Fibroblast of villous mesenchyme (primary cell): ENCODE measurements at regions not wholly inside any gene's neighbourhood (a gene's known extent, or its start where the extent isn't known, plus 50 kb on each side); places are given as distances from the start of the nearest gene placed in this dataset.
A peak's percentile ranks its signal among the peaks of the same experiment; 100 is the strongest.

ENCODE experiments used
- DNase-seq: peaks from one replicate; pipeline ENCODE4 v3.0.0-alpha.2; 2010; ENCODE audit warnings: low read depth
- H3K4me3 ChIP-seq: 2 replicates; pipeline ENCODE4 v1.5.1; 2011; ENCODE audit warnings: low read depth, mild to moderate bottlenecking, low read length
- TF ChIP-seq, protein P1 (sequence below): IDR thresholded peaks from 2 replicates; pipeline ENCODE4 v1.5.1; 2012; ENCODE audit warnings: low read depth, mild to moderate bottlenecking, low read length; ENCODE audit not compliant: insufficient read depth

GRCh38 chr14:76708771-76709170, 52.5 kb upstream of the VASH1 start:
- TF ChIP-seq, protein P1, sequence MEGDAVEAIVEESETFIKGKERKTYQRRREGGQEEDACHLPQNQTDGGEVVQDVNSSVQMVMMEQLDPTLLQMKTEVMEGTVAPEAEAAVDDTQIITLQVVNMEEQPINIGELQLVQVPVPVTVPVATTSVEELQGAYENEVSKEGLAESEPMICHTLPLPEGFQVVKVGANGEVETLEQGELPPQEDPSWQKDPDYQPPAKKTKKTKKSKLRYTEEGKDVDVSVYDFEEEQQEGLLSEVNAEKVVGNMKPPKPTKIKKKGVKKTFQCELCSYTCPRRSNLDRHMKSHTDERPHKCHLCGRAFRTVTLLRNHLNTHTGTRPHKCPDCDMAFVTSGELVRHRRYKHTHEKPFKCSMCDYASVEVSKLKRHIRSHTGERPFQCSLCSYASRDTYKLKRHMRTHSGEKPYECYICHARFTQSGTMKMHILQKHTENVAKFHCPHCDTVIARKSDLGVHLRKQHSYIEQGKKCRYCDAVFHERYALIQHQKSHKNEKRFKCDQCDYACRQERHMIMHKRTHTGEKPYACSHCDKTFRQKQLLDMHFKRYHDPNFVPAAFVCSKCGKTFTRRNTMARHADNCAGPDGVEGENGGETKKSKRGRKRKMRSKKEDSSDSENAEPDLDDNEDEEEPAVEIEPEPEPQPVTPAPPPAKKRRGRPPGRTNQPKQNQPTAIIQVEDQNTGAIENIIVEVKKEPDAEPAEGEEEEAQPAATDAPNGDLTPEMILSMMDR, result no peak
- H3K4me3 ChIP-seq, result no peak overlapping the region
- no peak for DNase-seq

- TF ChIP-seq, protein P1, result peak; percentile 76
- DNase-seq, result peak; percentile 59
These were observed 50.9 kb upstream of the VASH1 start for GRCh38 chr14:76710056-76711010.

More at GRCh38 chr14:76710056-76711010, 50.9 kb upstream of the VASH1 start:
- H3K4me3 ChIP-seq, result no peak overlapping the region
